ENCODE measurements at regions not wholly inside any gene's neighbourhood (a gene's known extent, or its start where the extent isn't known, plus 50 kb on each side); places are given as distances from the start of the nearest gene placed in this dataset.

GRCh38 chr5:88049156-88049555, 219.5 kb downstream of the TMEM161B start:
- H3K27ac ChIP-seq (ENCODE audit: low read length): no peak overlapping the region
- H3K4me2 ChIP-seq (ENCODE audit: low read length): no peak overlapping the region
- H3K9me3 ChIP-seq (ENCODE audit: low read length): no peaks in the 10 kb centered on the region

DNA sequence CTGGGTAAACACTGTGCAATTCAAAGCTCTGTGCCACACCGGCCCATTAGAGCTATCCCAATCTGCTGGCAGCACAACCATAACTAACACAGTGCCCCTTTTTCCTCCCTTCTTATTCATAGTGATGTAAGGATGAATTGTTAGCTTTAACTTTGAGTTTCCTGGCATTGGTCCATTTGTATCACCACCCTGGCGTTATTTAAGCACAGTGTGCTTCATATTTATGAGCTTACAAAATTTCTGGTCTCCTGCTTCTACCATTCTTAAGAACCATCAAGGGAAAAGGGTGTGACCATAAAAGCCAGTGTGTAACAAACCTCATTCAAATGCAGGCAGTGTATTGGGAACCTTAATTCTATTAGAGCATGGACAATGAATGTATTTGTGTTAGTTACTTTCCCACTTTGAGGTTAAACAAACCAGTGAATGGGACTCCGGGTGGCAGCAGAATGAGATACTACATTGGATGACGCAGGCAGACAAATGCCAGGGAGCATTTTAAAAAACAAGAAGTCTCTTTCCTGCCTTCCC, 222.6 kb downstream of the TMEM161B start:
- Histone ChIP-seq H3K4me2 (ENCODE audit: low read length) (no peak overlapping the region), H3F3A (ENCODE audit: insufficient read depth, low read length, poor library complexity, severe bottlenecking) (no peaks in the 10 kb centered on the region), H3K4me3 (ENCODE audit: low read length) (no peak overlapping the region), H3K79me2 (replicated peaks; ENCODE audit: insufficient read depth, low read length) (no peaks in the 10 kb centered on the region), H2AFZ (ENCODE audit: low read depth, low read length) (no peak overlapping the region), H3K9ac (ENCODE audit: low read length) (no peak overlapping the region), H3K27me3 (ENCODE audit: insufficient read depth, low read depth, low read length) (no peaks in the 10 kb centered on the region), H3K36me3 (ENCODE audit: insufficient read depth, low read length) (no peaks in the 10 kb centered on the region), H4K20me1 (ENCODE audit: insufficient read depth) (no peaks in the 10 kb centered on the region), H3K27ac (ENCODE audit: low read length) (no peak overlapping the region), H3K9me3 (ENCODE audit: low read length) (no peaks in the 10 kb centered on the region), H3K9me2 (ENCODE audit: insufficient read depth, low read length) (no peaks in the 10 kb centered on the region)
- TF ChIP-seq SMC3 (conservative IDR thresholded peaks at IDR 0.05; ENCODE audit: poor library complexity) (no peak), RAD21 (conservative IDR thresholded peaks at IDR 0.05) (no peak), EP300 (conservative IDR thresholded peaks at IDR 0.05; ENCODE audit: poor library complexity, severe bottlenecking) (no peak), MXI1 (conservative IDR thresholded peaks at IDR 0.05; ENCODE audit: poor library complexity, severe bottlenecking) (no peak), EZH2 (IDR thresholded peaks at IDR 0.05; ENCODE audit: borderline replicate concordance, insufficient read depth, low read length, poor library complexity, severe bottlenecking) (no peak), TAF1 (IDR thresholded peaks at IDR 0.05; ENCODE audit: low read depth) (no peak), POLR2AphosphoS5 (IDR thresholded peaks at IDR 0.05) (no peak)
- TF ChIP-seq, protein P1, sequence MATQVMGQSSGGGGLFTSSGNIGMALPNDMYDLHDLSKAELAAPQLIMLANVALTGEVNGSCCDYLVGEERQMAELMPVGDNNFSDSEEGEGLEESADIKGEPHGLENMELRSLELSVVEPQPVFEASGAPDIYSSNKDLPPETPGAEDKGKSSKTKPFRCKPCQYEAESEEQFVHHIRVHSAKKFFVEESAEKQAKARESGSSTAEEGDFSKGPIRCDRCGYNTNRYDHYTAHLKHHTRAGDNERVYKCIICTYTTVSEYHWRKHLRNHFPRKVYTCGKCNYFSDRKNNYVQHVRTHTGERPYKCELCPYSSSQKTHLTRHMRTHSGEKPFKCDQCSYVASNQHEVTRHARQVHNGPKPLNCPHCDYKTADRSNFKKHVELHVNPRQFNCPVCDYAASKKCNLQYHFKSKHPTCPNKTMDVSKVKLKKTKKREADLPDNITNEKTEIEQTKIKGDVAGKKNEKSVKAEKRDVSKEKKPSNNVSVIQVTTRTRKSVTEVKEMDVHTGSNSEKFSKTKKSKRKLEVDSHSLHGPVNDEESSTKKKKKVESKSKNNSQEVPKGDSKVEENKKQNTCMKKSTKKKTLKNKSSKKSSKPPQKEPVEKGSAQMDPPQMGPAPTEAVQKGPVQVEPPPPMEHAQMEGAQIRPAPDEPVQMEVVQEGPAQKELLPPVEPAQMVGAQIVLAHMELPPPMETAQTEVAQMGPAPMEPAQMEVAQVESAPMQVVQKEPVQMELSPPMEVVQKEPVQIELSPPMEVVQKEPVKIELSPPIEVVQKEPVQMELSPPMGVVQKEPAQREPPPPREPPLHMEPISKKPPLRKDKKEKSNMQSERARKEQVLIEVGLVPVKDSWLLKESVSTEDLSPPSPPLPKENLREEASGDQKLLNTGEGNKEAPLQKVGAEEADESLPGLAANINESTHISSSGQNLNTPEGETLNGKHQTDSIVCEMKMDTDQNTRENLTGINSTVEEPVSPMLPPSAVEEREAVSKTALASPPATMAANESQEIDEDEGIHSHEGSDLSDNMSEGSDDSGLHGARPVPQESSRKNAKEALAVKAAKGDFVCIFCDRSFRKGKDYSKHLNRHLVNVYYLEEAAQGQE (IDR thresholded peaks at IDR 0.05; ENCODE audit: borderline replicate concordance): no peak
- TF ChIP-seq, protein P2, sequence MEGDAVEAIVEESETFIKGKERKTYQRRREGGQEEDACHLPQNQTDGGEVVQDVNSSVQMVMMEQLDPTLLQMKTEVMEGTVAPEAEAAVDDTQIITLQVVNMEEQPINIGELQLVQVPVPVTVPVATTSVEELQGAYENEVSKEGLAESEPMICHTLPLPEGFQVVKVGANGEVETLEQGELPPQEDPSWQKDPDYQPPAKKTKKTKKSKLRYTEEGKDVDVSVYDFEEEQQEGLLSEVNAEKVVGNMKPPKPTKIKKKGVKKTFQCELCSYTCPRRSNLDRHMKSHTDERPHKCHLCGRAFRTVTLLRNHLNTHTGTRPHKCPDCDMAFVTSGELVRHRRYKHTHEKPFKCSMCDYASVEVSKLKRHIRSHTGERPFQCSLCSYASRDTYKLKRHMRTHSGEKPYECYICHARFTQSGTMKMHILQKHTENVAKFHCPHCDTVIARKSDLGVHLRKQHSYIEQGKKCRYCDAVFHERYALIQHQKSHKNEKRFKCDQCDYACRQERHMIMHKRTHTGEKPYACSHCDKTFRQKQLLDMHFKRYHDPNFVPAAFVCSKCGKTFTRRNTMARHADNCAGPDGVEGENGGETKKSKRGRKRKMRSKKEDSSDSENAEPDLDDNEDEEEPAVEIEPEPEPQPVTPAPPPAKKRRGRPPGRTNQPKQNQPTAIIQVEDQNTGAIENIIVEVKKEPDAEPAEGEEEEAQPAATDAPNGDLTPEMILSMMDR (IDR thresholded peaks at IDR 0.05; ENCODE audit: poor library complexity, severe bottlenecking): no peak

More at GRCh38 chr5:88049156-88049555, 219.5 kb downstream of the TMEM161B start:
- H3F3A ChIP-seq (ENCODE audit: insufficient read depth, low read length, poor library complexity, severe bottlenecking): no peaks in the 10 kb centered on the region
- no peaks in the 10 kb centered on the region for H3K36me3 ChIP-seq (ENCODE audit: insufficient read depth, low read length)
- H4K20me1 ChIP-seq (ENCODE audit: insufficient read depth): no peaks in the 10 kb centered on the region
- H3K9ac ChIP-seq (ENCODE audit: low read length): no peak overlapping the region
- no peaks in the 10 kb centered on the region for H3K9me2 ChIP-seq (ENCODE audit: insufficient read depth, low read length)
- H3K27me3 ChIP-seq (ENCODE audit: insufficient read depth, low read depth, low read length): no peaks in the 10 kb centered on the region
- H3K4me3 ChIP-seq (ENCODE audit: low read length): no peak overlapping the region
- TF ChIP-seq TAF1 (IDR thresholded peaks at IDR 0.05; ENCODE audit: low read depth) (no peak), RAD21 (conservative IDR thresholded peaks at IDR 0.05) (no peak), POLR2AphosphoS5 (IDR thresholded peaks at IDR 0.05) (no peak), MXI1 (conservative IDR thresholded peaks at IDR 0.05; ENCODE audit: poor library complexity, severe bottlenecking) (no peak), SMC3 (conservative IDR thresholded peaks at IDR 0.05; ENCODE audit: poor library complexity) (no peak), EZH2 (IDR thresholded peaks at IDR 0.05; ENCODE audit: borderline replicate concordance, insufficient read depth, low read length, poor library complexity, severe bottlenecking) (no peak), EP300 (conservative IDR thresholded peaks at IDR 0.05; ENCODE audit: poor library complexity, severe bottlenecking) (no peak)
- TF ChIP-seq, protein P2 (IDR thresholded peaks at IDR 0.05; ENCODE audit: poor library complexity, severe bottlenecking): no peak
- TF ChIP-seq, protein P1 (IDR thresholded peaks at IDR 0.05; ENCODE audit: borderline replicate concordance): no peak
- H2AFZ ChIP-seq (ENCODE audit: low read depth, low read length): no peak overlapping the region
- H3K79me2 ChIP-seq (replicated peaks; ENCODE audit: insufficient read depth, low read length): no peaks in the 10 kb centered on the region

Data from neural cell (in vitro differentiated cells).